ENCODE measurements at regions not wholly inside any gene's neighbourhood (a gene's known extent, or its start where the extent isn't known, plus 50 kb on each side); places are given as distances from the start of the nearest gene placed in this dataset.

- Histone ChIP-seq H3K4me3 (no peak overlapping the region), H3K36me3 (no peaks in the 10 kb centered on the region), H3K27ac (no peak overlapping the region), H3K9me3 (peaks cover 0 to 4% of the 10 kb centered on the region in 2 donors), H3K4me1 (no peaks in the 10 kb centered on the region), H3K27me3 (no peaks in the 10 kb centered on the region)
- intact Hi-C loops (cut with DNase I; ENCODE audit: low total_unique reads), result no loop called here
- no peak for DNase-seq (ENCODE audit: low spot score in 2 of 2)
- TF ChIP-seq CTCF (IDR thresholded peaks at IDR 0.05), result no peak
These were observed 64.5 kb downstream of the CHST2 start for GRCh38 chr3:143184099-143184498.

GRCh38 chr3:143185401-143185800 lies 65.8 kb downstream of the CHST2 start:
- Histone ChIP-seq H3K27me3 (no peaks in the 10 kb centered on the region), H3K9me3 (peaks cover 0 to under 1% of the 10 kb centered on the region in 2 donors), H3K4me1 (no peaks in the 10 kb centered on the region), H3K4me3 (no peak overlapping the region), H3K36me3 (no peaks in the 10 kb centered on the region), H3K27ac (no peak overlapping the region)
- no peak for DNase-seq (ENCODE audit: low spot score in 2 of 2)
- intact Hi-C loops (cut with DNase I; ENCODE audit: low total_unique reads), result no loop called here
- TF ChIP-seq CTCF (IDR thresholded peaks at IDR 0.05) (no peak), POLR2A (IDR thresholded peaks at IDR 0.05) (no peak), POLR2AphosphoS5 (IDR thresholded peaks at IDR 0.05) (no peak)

- Histone ChIP-seq H3K4me1 (no peaks in the 10 kb centered on the region), H3K27ac (no peak overlapping the region), H3K36me3 (no peaks in the 10 kb centered on the region), H3K27me3 (no peaks in the 10 kb centered on the region), H3K9me3 (no peaks in the 10 kb centered on the region), H3K4me3 (no peak overlapping the region)
- no peak for TF ChIP-seq POLR2AphosphoS5 (IDR thresholded peaks at IDR 0.05)
- TF ChIP-seq POLR2A (IDR thresholded peaks at IDR 0.05), result no peak
- TF ChIP-seq CTCF (IDR thresholded peaks at IDR 0.05), result no peak
- no peak for DNase-seq (ENCODE audit: low spot score in 2 of 2)
- intact Hi-C loops (cut with DNase I; ENCODE audit: low total_unique reads), result no loop called here
These were observed 67.5 kb downstream of the CHST2 start for GRCh38 chr3:143187111-143187510.

GRCh38 chr3:143188881-143189280 lies 69.3 kb downstream of the CHST2 start:
- H3K27ac ChIP-seq, result no peak overlapping the region
- no peaks in the 10 kb centered on the region for H3K27me3 ChIP-seq
- no peaks in the 10 kb centered on the region for H3K9me3 ChIP-seq
- no peak for TF ChIP-seq POLR2AphosphoS5 (IDR thresholded peaks at IDR 0.05)
- no peak for TF ChIP-seq POLR2A (IDR thresholded peaks at IDR 0.05)
- TF ChIP-seq CTCF (IDR thresholded peaks at IDR 0.05), result no peak
- DNase-seq (ENCODE audit: low spot score in 2 of 2), result no peak
- no peaks in the 10 kb centered on the region for H3K36me3 ChIP-seq
- no peak overlapping the region for H3K4me3 ChIP-seq
- no peaks in the 10 kb centered on the region for H3K4me1 ChIP-seq
- intact Hi-C loops (cut with DNase I; ENCODE audit: low total_unique reads), result no loop called here

- H3K36me3 ChIP-seq, result no peaks in the 10 kb centered on the region
- H3K4me1 ChIP-seq, result no peaks in the 10 kb centered on the region
- H3K27ac ChIP-seq, result no peak overlapping the region
- intact Hi-C loops (cut with DNase I; ENCODE audit: low total_unique reads), result no loop called here
- TF ChIP-seq CTCF (IDR thresholded peaks at IDR 0.05) (no peak), POLR2A (IDR thresholded peaks at IDR 0.05) (no peak), POLR2AphosphoS5 (IDR thresholded peaks at IDR 0.05) (no peak)
- no peak for DNase-seq (ENCODE audit: low spot score in 2 of 2)
- no peak overlapping the region for H3K4me3 ChIP-seq
- H3K9me3 ChIP-seq, result no peaks in the 10 kb centered on the region
- no peaks in the 10 kb centered on the region for H3K27me3 ChIP-seq
These were observed 70.5 kb downstream of the CHST2 start for GRCh38 chr3:143190101-143190500.

Measured in breast epithelium (tissue), 4 donors.